DND-41 (cell line): ENCODE measurements at regions not wholly inside any gene's neighbourhood (a gene's known extent, or its start where the extent isn't known, plus 50 kb on each side); places are given as distances from the start of the nearest gene placed in this dataset.

Source experiments
- EZH2 ChIP-seq: IDR thresholded peaks from 3 replicates; pipeline ENCODE4 v1.6.1; 2012; ENCODE audit warnings: borderline replicate concordance, low read depth, mild to moderate bottlenecking, moderate library complexity, low read length, inconsistent platforms; ENCODE audit not compliant: severe bottlenecking
- TF ChIP-seq, protein P1 (sequence below): IDR thresholded peaks from 2 replicates; pipeline ENCODE4 v1.5.1; 2012; ENCODE audit warnings: borderline replicate concordance, low read length, moderate library complexity, mild to moderate bottlenecking; ENCODE audit not compliant: poor library complexity, severe bottlenecking; ENCODE audit errors: extremely low read depth

DNA sequence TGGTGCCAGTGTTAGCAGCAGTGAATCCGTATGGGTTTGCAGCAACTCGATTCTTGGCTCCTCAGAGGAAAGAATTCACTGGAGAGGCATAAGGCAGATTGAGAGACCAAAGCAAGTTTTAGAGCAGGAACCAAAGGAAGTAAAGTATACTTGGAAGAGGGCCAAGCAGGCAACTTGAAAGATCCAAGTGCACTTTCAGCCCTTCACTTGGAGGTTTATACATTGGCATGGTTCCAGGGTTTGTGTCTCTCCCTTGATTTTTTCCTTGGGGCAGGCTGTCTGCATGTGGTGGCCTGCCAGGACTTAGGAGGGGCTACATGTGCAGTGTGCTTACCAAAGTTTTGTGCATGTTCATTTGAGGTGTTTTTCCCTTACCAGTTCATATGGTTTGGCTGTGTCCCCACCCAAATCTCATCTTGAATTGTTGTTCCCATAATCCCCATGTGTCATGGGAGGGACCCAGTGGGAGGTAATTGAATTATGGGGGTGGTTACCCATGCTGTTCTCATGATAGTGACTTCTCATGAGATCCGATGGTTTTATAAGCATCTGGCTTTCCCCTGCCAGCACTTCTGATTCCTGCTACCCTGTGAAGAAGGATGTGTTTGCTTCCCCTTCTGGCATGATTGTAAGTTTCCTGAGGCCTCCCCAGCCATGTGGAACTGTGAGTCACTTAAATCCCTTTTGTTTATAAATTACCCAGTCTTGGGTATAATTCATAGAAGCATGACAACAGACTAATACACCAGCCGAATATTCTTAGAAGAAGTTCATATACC lies 86.2 kb upstream of the TSPAN5 start:
- TF ChIP-seq, protein P1, sequence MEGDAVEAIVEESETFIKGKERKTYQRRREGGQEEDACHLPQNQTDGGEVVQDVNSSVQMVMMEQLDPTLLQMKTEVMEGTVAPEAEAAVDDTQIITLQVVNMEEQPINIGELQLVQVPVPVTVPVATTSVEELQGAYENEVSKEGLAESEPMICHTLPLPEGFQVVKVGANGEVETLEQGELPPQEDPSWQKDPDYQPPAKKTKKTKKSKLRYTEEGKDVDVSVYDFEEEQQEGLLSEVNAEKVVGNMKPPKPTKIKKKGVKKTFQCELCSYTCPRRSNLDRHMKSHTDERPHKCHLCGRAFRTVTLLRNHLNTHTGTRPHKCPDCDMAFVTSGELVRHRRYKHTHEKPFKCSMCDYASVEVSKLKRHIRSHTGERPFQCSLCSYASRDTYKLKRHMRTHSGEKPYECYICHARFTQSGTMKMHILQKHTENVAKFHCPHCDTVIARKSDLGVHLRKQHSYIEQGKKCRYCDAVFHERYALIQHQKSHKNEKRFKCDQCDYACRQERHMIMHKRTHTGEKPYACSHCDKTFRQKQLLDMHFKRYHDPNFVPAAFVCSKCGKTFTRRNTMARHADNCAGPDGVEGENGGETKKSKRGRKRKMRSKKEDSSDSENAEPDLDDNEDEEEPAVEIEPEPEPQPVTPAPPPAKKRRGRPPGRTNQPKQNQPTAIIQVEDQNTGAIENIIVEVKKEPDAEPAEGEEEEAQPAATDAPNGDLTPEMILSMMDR: no peak
- TF ChIP-seq EZH2: no peak
